Panc1 (cell line): ENCODE measurements at regions not wholly inside any gene's neighbourhood (a gene's known extent, or its start where the extent isn't known, plus 50 kb on each side); places are given as distances from the start of the nearest gene placed in this dataset.

Experiments
- POLR2AphosphoS5 ChIP-seq: IDR thresholded peaks from 2 replicates; pipeline ENCODE4 v1.6.1; 2012; ENCODE audit warnings: mild to moderate bottlenecking, low read depth, low read length, moderate library complexity
- SIN3A ChIP-seq: IDR thresholded peaks from 2 replicates; pipeline ENCODE4 v1.6.1; 2012; ENCODE audit warnings: low read depth, mild to moderate bottlenecking, low read length, moderate library complexity, borderline replicate concordance; ENCODE audit not compliant: insufficient read depth
- TF ChIP-seq, protein P1 (sequence below): fragments of 450-650 bp; IDR thresholded peaks from 2 replicates; pipeline ENCODE4 v1.5.1; 2017; ENCODE audit warnings: mild to moderate bottlenecking

GRCh38 chr21:36628106-36628505 lies 70.8 kb upstream of the SIM2 start:
- TF ChIP-seq, protein P1, sequence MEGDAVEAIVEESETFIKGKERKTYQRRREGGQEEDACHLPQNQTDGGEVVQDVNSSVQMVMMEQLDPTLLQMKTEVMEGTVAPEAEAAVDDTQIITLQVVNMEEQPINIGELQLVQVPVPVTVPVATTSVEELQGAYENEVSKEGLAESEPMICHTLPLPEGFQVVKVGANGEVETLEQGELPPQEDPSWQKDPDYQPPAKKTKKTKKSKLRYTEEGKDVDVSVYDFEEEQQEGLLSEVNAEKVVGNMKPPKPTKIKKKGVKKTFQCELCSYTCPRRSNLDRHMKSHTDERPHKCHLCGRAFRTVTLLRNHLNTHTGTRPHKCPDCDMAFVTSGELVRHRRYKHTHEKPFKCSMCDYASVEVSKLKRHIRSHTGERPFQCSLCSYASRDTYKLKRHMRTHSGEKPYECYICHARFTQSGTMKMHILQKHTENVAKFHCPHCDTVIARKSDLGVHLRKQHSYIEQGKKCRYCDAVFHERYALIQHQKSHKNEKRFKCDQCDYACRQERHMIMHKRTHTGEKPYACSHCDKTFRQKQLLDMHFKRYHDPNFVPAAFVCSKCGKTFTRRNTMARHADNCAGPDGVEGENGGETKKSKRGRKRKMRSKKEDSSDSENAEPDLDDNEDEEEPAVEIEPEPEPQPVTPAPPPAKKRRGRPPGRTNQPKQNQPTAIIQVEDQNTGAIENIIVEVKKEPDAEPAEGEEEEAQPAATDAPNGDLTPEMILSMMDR: no peak
- TF ChIP-seq POLR2AphosphoS5: no peak
- no peak for TF ChIP-seq SIN3A
